ENCODE measurements at regions not wholly inside any gene's neighbourhood (a gene's known extent, or its start where the extent isn't known, plus 50 kb on each side); places are given as distances from the start of the nearest gene placed in this dataset.

GRCh38 chr16:64421515-64421914 is 700.3 kb downstream of the CDH11 start:
- H3K9ac ChIP-seq (ENCODE audit: low read depth, low read length), result no peak overlapping the region
- H3K4me1 ChIP-seq (ENCODE audit: insufficient read depth, low read length), result no peaks in the 10 kb centered on the region
- H3K4me3 ChIP-seq (ENCODE audit: low read length), result no peak overlapping the region
- H3K27me3 ChIP-seq (ENCODE audit: insufficient read depth, low read length), result no peaks in the 10 kb centered on the region
- peaks cover 5% of the 10 kb centered on the region; the same call in 1 of the 2 replicates for H3K9me3 ChIP-seq (ENCODE audit: insufficient read depth, low read depth, low read length)
- H3K27ac ChIP-seq (ENCODE audit: low read length), result no peak overlapping the region
- no peaks in the 10 kb centered on the region for H3K36me3 ChIP-seq (ENCODE audit: insufficient read depth, low read depth, low read length)

GRCh38 chr16:64419832-64420231 is 702.0 kb downstream of the CDH11 start:
- Histone ChIP-seq H3K9ac (ENCODE audit: low read depth, low read length) (no peak overlapping the region), H3K9me3 (ENCODE audit: insufficient read depth, low read depth, low read length) (peaks cover 5% of the 10 kb centered on the region; the same call in 1 of the 2 replicates), H3K4me1 (ENCODE audit: insufficient read depth, low read length) (no peaks in the 10 kb centered on the region), H3K36me3 (ENCODE audit: insufficient read depth, low read depth, low read length) (no peaks in the 10 kb centered on the region), H3K27me3 (ENCODE audit: insufficient read depth, low read length) (no peaks in the 10 kb centered on the region), H3K4me3 (ENCODE audit: low read length) (no peak overlapping the region), H3K27ac (ENCODE audit: low read length) (no peak overlapping the region)

GRCh38 chr16:64417711-64418227 is 704.1 kb downstream of the CDH11 start:
- peaks cover 5% of the 10 kb centered on the region; the same call in 1 of the 2 replicates for H3K9me3 ChIP-seq (ENCODE audit: insufficient read depth, low read depth, low read length)
- no peak overlapping the region for H3K4me3 ChIP-seq (ENCODE audit: low read length)
- no peak overlapping the region for H3K9ac ChIP-seq (ENCODE audit: low read depth, low read length)
- no peaks in the 10 kb centered on the region for H3K4me1 ChIP-seq (ENCODE audit: insufficient read depth, low read length)
- H3K27me3 ChIP-seq (ENCODE audit: insufficient read depth, low read length), result no peaks in the 10 kb centered on the region
- no peak overlapping the region for H3K27ac ChIP-seq (ENCODE audit: low read length)
- H3K36me3 ChIP-seq (ENCODE audit: insufficient read depth, low read depth, low read length), result no peaks in the 10 kb centered on the region

DNA sequence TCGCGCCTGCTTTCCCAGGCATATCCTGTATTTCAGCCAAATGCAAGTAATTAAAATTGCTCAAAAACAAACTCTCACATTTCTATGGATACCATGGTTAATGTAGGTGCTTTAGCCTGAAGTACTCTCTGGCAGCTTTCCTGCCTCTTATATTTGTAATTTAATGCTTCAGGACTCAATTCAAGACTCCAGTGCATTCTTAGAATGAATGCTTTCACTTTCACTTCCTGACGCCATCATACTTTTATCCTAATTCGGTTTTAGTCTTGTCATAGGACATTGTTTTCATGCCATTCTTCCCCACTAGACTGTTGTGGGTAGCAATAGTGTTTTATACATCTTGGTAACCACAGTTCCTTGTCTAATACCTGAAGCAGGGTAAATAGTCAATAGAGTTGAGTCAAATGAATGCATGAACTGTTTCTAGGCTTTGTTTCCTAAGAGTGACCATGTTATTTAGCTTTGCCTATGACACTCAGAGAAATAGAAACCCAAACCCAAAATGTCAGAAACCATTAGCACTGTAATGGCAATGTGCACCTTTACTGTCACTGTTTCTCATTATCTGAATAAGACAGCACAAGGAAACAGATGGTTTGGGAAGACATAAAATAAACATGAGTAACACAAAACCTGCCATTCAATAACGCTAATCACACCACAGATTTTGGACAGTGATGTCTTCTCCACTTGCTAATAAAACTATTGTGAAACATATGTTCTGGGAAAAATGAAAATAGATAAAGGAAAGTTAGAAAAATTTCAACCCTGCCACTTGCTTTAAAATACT is 705.5 kb downstream of the CDH11 start:
- H3K4me3 ChIP-seq (ENCODE audit: low read length), result no peak overlapping the region
- no peaks in the 10 kb centered on the region; the same call in 1 of the 2 replicates for H3K9me3 ChIP-seq (ENCODE audit: insufficient read depth, low read depth, low read length)
- H3K27ac ChIP-seq (ENCODE audit: low read length), result no peak overlapping the region
- no peak overlapping the region for H3K9ac ChIP-seq (ENCODE audit: low read depth, low read length)
- no peaks in the 10 kb centered on the region for H3K4me1 ChIP-seq (ENCODE audit: insufficient read depth, low read length)
- H3K36me3 ChIP-seq (ENCODE audit: insufficient read depth, low read depth, low read length), result no peaks in the 10 kb centered on the region
- no peaks in the 10 kb centered on the region for H3K27me3 ChIP-seq (ENCODE audit: insufficient read depth, low read length)

DNA sequence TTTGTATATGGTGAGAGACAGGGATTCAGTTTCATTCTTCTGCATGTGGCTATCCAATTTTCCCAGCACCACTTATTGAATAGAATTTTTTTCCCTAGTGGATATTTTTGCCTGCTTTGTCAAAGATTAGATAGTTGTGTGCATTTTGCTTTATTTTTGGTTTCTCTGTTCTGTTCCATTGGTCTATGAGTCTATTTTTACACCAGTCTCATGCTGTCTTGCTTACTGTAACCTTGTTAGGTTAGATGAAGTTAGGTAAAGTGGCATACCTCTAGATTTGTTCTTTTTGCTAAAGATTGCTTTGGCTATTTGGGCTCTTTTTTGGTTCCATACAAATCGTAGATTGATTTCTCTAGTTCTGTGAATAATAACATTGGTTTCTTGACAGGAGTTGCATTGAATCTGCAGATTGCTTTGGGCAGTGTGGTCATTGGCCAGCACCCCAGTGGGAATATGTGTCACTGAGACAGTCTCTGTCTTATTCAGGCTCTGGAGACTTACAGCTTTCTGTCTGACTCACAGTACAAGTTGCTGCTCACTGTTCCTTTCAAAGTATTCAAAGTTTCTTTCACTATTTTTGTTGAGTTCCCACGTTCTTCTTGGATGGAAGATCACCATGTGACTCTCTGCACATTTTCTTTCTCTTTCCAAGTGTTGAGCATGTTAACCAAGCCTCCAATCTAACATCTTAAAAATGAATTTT is 709.1 kb downstream of the CDH11 start:
- Histone ChIP-seq H3K27me3 (ENCODE audit: insufficient read depth, low read length) (no peaks in the 10 kb centered on the region), H3K9ac (ENCODE audit: low read depth, low read length) (no peak overlapping the region), H3K4me1 (ENCODE audit: insufficient read depth, low read length) (no peaks in the 10 kb centered on the region), H3K4me3 (ENCODE audit: low read length) (no peak overlapping the region), H3K27ac (ENCODE audit: low read length) (no peak overlapping the region), H3K9me3 (ENCODE audit: insufficient read depth, low read depth, low read length) (no peaks in the 10 kb centered on the region), H3K36me3 (ENCODE audit: insufficient read depth, low read depth, low read length) (no peaks in the 10 kb centered on the region)

DNA sequence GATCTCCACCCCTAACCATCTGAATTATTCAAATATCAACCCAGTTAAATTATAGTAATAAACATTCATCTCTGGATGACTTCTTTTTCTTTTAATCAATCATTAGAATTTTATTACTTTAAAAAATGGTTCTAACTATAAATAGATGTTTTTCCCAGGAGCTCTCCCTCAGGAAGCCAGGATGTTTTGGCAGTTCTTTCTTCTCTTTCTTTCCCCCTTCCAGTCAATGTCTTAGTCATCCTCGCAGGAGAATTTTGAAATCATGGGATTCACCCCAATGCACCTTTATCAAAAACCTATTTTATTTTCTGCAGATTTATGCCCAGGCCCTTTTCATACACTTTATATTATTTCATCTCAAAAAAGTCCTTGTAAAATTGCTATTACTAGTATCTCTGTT is 711.6 kb downstream of the CDH11 start:
- Histone ChIP-seq H3K27ac (ENCODE audit: low read length) (no peak overlapping the region), H3K4me3 (ENCODE audit: low read length) (no peak overlapping the region), H3K9me3 (ENCODE audit: insufficient read depth, low read depth, low read length) (no peaks in the 10 kb centered on the region), H3K4me1 (ENCODE audit: insufficient read depth, low read length) (no peaks in the 10 kb centered on the region), H3K27me3 (ENCODE audit: insufficient read depth, low read length) (no peaks in the 10 kb centered on the region), H3K9ac (ENCODE audit: low read depth, low read length) (no peak overlapping the region), H3K36me3 (ENCODE audit: insufficient read depth, low read depth, low read length) (no peaks in the 10 kb centered on the region)

GRCh38 chr16:64409783-64410210 is 712.1 kb downstream of the CDH11 start:
- H3K4me1 ChIP-seq (ENCODE audit: insufficient read depth, low read length), result no peaks in the 10 kb centered on the region

GRCh38 chr16:64408699-64409098 is 713.2 kb downstream of the CDH11 start:
- Histone ChIP-seq H3K27me3 (ENCODE audit: insufficient read depth, low read length) (no peaks in the 10 kb centered on the region), H3K4me3 (ENCODE audit: low read length) (no peak overlapping the region), H3K9ac (ENCODE audit: low read depth, low read length) (no peak overlapping the region), H3K9me3 (ENCODE audit: insufficient read depth, low read depth, low read length) (no peaks in the 10 kb centered on the region), H3K36me3 (ENCODE audit: insufficient read depth, low read depth, low read length) (no peaks in the 10 kb centered on the region), H3K27ac (ENCODE audit: low read length) (no peak overlapping the region), H3K4me1 (ENCODE audit: insufficient read depth, low read length) (no peaks in the 10 kb centered on the region)

More at GRCh38 chr16:64409783-64410210, 712.1 kb downstream of the CDH11 start:
- no peak overlapping the region for H3K4me3 ChIP-seq (ENCODE audit: low read length)
- H3K9ac ChIP-seq (ENCODE audit: low read depth, low read length), result no peak overlapping the region
- no peaks in the 10 kb centered on the region for H3K27me3 ChIP-seq (ENCODE audit: insufficient read depth, low read length)
- H3K27ac ChIP-seq (ENCODE audit: low read length), result no peak overlapping the region
- no peaks in the 10 kb centered on the region for H3K9me3 ChIP-seq (ENCODE audit: insufficient read depth, low read depth, low read length)
- no peaks in the 10 kb centered on the region for H3K36me3 ChIP-seq (ENCODE audit: insufficient read depth, low read depth, low read length)

DNA sequence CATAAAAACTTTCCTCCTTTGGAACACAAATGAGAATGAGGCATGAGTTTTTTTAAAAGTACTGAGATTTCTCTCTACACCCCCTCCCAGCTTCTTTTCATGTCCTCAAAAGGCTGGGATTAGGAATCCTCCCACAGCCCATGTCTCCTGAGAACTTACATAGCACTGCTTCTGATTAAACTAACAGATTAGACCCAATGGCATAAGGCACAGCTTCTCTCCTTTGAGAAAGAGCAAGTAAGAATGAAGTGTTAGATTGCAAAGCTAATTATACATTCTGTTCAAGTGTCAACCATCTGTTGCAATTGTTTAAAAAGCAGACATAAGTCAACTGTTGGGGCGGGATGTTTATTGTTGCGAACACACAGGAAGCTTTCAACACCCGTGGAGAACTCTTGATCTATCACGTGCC is 715.1 kb downstream of the CDH11 start:
- no peak overlapping the region for H3K27ac ChIP-seq (ENCODE audit: low read length)
- H3K36me3 ChIP-seq (ENCODE audit: insufficient read depth, low read depth, low read length), result no peaks in the 10 kb centered on the region
- no peak overlapping the region for H3K9ac ChIP-seq (ENCODE audit: low read depth, low read length)
- H3K27me3 ChIP-seq (ENCODE audit: insufficient read depth, low read length), result no peaks in the 10 kb centered on the region
- H3K4me1 ChIP-seq (ENCODE audit: insufficient read depth, low read length), result no peaks in the 10 kb centered on the region
- no peaks in the 10 kb centered on the region for H3K9me3 ChIP-seq (ENCODE audit: insufficient read depth, low read depth, low read length)
- no peak overlapping the region for H3K4me3 ChIP-seq (ENCODE audit: low read length)

GRCh38 chr16:64403352-64403751 is 718.5 kb downstream of the CDH11 start:
- H3K27ac ChIP-seq (ENCODE audit: low read length), result no peak overlapping the region
- no peaks in the 10 kb centered on the region for H3K4me1 ChIP-seq (ENCODE audit: insufficient read depth, low read length)

GRCh38 chr16:64398793-64399192 is 723.1 kb downstream of the CDH11 start:
- no peaks in the 10 kb centered on the region for H3K9me3 ChIP-seq (ENCODE audit: insufficient read depth, low read depth, low read length)
- H3K9ac ChIP-seq (ENCODE audit: low read depth, low read length), result no peak overlapping the region
- H3K4me3 ChIP-seq (ENCODE audit: low read length), result no peak overlapping the region
- H3K4me1 ChIP-seq (ENCODE audit: insufficient read depth, low read length), result no peaks in the 10 kb centered on the region
- H3K27me3 ChIP-seq (ENCODE audit: insufficient read depth, low read length), result no peaks in the 10 kb centered on the region
- no peaks in the 10 kb centered on the region for H3K36me3 ChIP-seq (ENCODE audit: insufficient read depth, low read depth, low read length)
- no peak overlapping the region for H3K27ac ChIP-seq (ENCODE audit: low read length)

More at GRCh38 chr16:64403352-64403751, 718.5 kb downstream of the CDH11 start:
- no peaks in the 10 kb centered on the region for H3K9me3 ChIP-seq (ENCODE audit: insufficient read depth, low read depth, low read length)
- no peak overlapping the region for H3K4me3 ChIP-seq (ENCODE audit: low read length)
- no peak overlapping the region for H3K9ac ChIP-seq (ENCODE audit: low read depth, low read length)
- no peaks in the 10 kb centered on the region for H3K36me3 ChIP-seq (ENCODE audit: insufficient read depth, low read depth, low read length)
- no peaks in the 10 kb centered on the region for H3K27me3 ChIP-seq (ENCODE audit: insufficient read depth, low read length)

Data from iPS-20b (cell line).